ENCODE measurements at regions not wholly inside any gene's neighbourhood (a gene's known extent, or its start where the extent isn't known, plus 50 kb on each side); places are given as distances from the start of the nearest gene placed in this dataset.

GRCh38 chr13:38210928-38211596 is 138.6 kb upstream of the UFM1 start:
- Histone ChIP-seq H3K36me3 (ENCODE audit: control insufficient read depth in 1 of 2, insufficient read depth in 2 of 2, low read length in 2 of 2) (no peaks in the 10 kb centered on the region), H3K9me3 (ENCODE audit: control insufficient read depth in 1 of 2, low read length in 2 of 2) (peaks cover 0 to 8% of the 10 kb centered on the region in 2 donors), H3K4me1 (ENCODE audit: control insufficient read depth in 1 of 2, insufficient read depth in 2 of 2, low read length in 2 of 2) (no peaks in the 10 kb centered on the region), H3K27ac (ENCODE audit: low read length) (no peak overlapping the region), H3K4me3 (ENCODE audit: low read depth in 1 of 2, low read length in 2 of 2) (no peak overlapping the region), H3K27me3 (ENCODE audit: low read depth, low read length) (no peaks in the 10 kb centered on the region)

DNA sequence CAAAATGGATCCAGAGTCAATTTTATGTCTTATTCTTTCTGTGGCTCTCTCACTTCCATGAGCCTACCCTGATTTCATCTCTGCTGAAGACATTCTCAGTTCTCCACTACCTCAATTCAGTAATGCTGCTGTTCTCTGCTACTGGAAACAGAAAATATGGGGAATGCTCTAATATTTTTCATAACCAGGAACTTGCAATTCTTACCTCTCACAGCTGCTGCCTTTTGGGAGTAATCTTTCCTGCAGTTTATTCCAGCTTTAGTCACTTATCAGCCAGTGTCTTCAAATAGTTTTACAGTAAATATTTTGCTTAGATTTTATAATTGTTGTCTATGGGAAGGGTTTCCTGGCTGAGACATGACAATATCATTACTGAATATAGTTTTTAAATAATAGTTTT is 145.1 kb upstream of the UFM1 start:
- H3K9me3 ChIP-seq (ENCODE audit: control insufficient read depth in 1 of 2, low read length in 2 of 2) = no peaks in the 10 kb centered on the region
- H3K36me3 ChIP-seq (ENCODE audit: control insufficient read depth in 1 of 2, insufficient read depth in 2 of 2, low read length in 2 of 2) = no peaks in the 10 kb centered on the region
- H3K27me3 ChIP-seq (ENCODE audit: low read depth, low read length) = no peaks in the 10 kb centered on the region
- H3K4me1 ChIP-seq (ENCODE audit: control insufficient read depth in 1 of 2, insufficient read depth in 2 of 2, low read length in 2 of 2) = no peaks in the 10 kb centered on the region
- no peak overlapping the region for H3K4me3 ChIP-seq (ENCODE audit: low read depth in 1 of 2, low read length in 2 of 2)
- no peak overlapping the region for H3K27ac ChIP-seq (ENCODE audit: low read length)

- H3K4me1 ChIP-seq (ENCODE audit: control insufficient read depth in 1 of 2, insufficient read depth in 2 of 2, low read length in 2 of 2) = no peaks in the 10 kb centered on the region
- H3K27ac ChIP-seq (ENCODE audit: low read length) = no peak overlapping the region
- H3K4me3 ChIP-seq (ENCODE audit: low read depth in 1 of 2, low read length in 2 of 2) = no peak overlapping the region
- H3K27me3 ChIP-seq (ENCODE audit: low read depth, low read length) = no peaks in the 10 kb centered on the region
- no peaks in the 10 kb centered on the region for H3K36me3 ChIP-seq (ENCODE audit: control insufficient read depth in 1 of 2, insufficient read depth in 2 of 2, low read length in 2 of 2)
- no peaks in the 10 kb centered on the region for H3K9me3 ChIP-seq (ENCODE audit: control insufficient read depth in 1 of 2, low read length in 2 of 2)
These were observed 146.9 kb upstream of the UFM1 start for GRCh38 chr13:38202740-38203139.

- H3K27me3 ChIP-seq (ENCODE audit: low read depth, low read length) = no peaks in the 10 kb centered on the region
- no peak overlapping the region for H3K27ac ChIP-seq (ENCODE audit: low read length)
- no peaks in the 10 kb centered on the region for H3K9me3 ChIP-seq (ENCODE audit: control insufficient read depth in 1 of 2, low read length in 2 of 2)
- no peak overlapping the region for H3K4me3 ChIP-seq (ENCODE audit: low read depth in 1 of 2, low read length in 2 of 2)
- no peaks in the 10 kb centered on the region for H3K36me3 ChIP-seq (ENCODE audit: control insufficient read depth in 1 of 2, insufficient read depth in 2 of 2, low read length in 2 of 2)
- no peaks in the 10 kb centered on the region for H3K4me1 ChIP-seq (ENCODE audit: control insufficient read depth in 1 of 2, insufficient read depth in 2 of 2, low read length in 2 of 2)
These were observed 158.6 kb upstream of the UFM1 start for GRCh38 chr13:38191016-38191415.

DNA sequence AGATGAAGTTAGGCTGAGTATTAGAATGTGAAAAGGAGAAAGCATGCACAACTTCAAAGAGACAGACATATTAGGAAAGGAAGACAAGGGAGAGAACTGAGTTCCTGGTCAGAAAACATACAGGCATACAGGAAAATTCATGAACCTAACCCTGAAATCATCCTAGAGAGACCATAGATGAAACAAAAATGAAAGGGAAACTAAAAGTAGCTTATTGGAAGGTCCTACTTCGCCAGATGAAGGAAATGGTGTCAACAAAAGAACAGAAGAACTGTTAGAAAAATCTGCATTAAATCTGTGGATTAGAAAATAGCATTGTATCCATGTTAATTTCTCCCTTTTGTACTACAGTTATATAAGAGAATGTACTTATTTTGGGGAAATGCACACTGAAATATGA is 169.0 kb upstream of the UFM1 start:
- no peaks in the 10 kb centered on the region for H3K9me3 ChIP-seq (ENCODE audit: control insufficient read depth in 1 of 2, low read length in 2 of 2)
- H3K27ac ChIP-seq (ENCODE audit: low read length) = no peak overlapping the region
- H3K36me3 ChIP-seq (ENCODE audit: control insufficient read depth in 1 of 2, insufficient read depth in 2 of 2, low read length in 2 of 2) = no peaks in the 10 kb centered on the region
- no peaks in the 10 kb centered on the region for H3K4me1 ChIP-seq (ENCODE audit: control insufficient read depth in 1 of 2, insufficient read depth in 2 of 2, low read length in 2 of 2)
- no peaks in the 10 kb centered on the region for H3K27me3 ChIP-seq (ENCODE audit: low read depth, low read length)
- no peak overlapping the region for H3K4me3 ChIP-seq (ENCODE audit: low read depth in 1 of 2, low read length in 2 of 2)

GRCh38 chr13:38180126-38180525 is 169.5 kb upstream of the UFM1 start:
- H3K36me3 ChIP-seq (ENCODE audit: control insufficient read depth in 1 of 2, insufficient read depth in 2 of 2, low read length in 2 of 2) = no peaks in the 10 kb centered on the region
- no peak overlapping the region for H3K4me3 ChIP-seq (ENCODE audit: low read depth in 1 of 2, low read length in 2 of 2)
- H3K4me1 ChIP-seq (ENCODE audit: control insufficient read depth in 1 of 2, insufficient read depth in 2 of 2, low read length in 2 of 2) = no peaks in the 10 kb centered on the region
- no peak overlapping the region for H3K27ac ChIP-seq (ENCODE audit: low read length)
- no peaks in the 10 kb centered on the region for H3K9me3 ChIP-seq (ENCODE audit: control insufficient read depth in 1 of 2, low read length in 2 of 2)
- no peaks in the 10 kb centered on the region for H3K27me3 ChIP-seq (ENCODE audit: low read depth, low read length)

GRCh38 chr13:38176664-38177063 is 173.0 kb upstream of the UFM1 start:
- H3K9me3 ChIP-seq (ENCODE audit: control insufficient read depth in 1 of 2, low read length in 2 of 2) = no peaks in the 10 kb centered on the region
- H3K27ac ChIP-seq (ENCODE audit: low read length) = no peak overlapping the region
- H3K4me1 ChIP-seq (ENCODE audit: control insufficient read depth in 1 of 2, insufficient read depth in 2 of 2, low read length in 2 of 2) = no peaks in the 10 kb centered on the region
- H3K36me3 ChIP-seq (ENCODE audit: control insufficient read depth in 1 of 2, insufficient read depth in 2 of 2, low read length in 2 of 2) = no peaks in the 10 kb centered on the region
- H3K27me3 ChIP-seq (ENCODE audit: low read depth, low read length) = no peaks in the 10 kb centered on the region
- H3K4me3 ChIP-seq (ENCODE audit: low read depth in 1 of 2, low read length in 2 of 2) = no peak overlapping the region

GRCh38 chr13:38173403-38173802 is 176.2 kb upstream of the UFM1 start:
- Histone ChIP-seq H3K27me3 (ENCODE audit: low read depth, low read length) (no peaks in the 10 kb centered on the region), H3K27ac (ENCODE audit: low read length) (no peak overlapping the region), H3K4me1 (ENCODE audit: control insufficient read depth in 1 of 2, insufficient read depth in 2 of 2, low read length in 2 of 2) (no peaks in the 10 kb centered on the region), H3K4me3 (ENCODE audit: low read depth in 1 of 2, low read length in 2 of 2) (no peak overlapping the region), H3K9me3 (ENCODE audit: control insufficient read depth in 1 of 2, low read length in 2 of 2) (no peaks in the 10 kb centered on the region), H3K36me3 (ENCODE audit: control insufficient read depth in 1 of 2, insufficient read depth in 2 of 2, low read length in 2 of 2) (no peaks in the 10 kb centered on the region)

- Histone ChIP-seq H3K27me3 (ENCODE audit: low read depth, low read length) (no peaks in the 10 kb centered on the region), H3K9me3 (ENCODE audit: control insufficient read depth in 1 of 2, low read length in 2 of 2) (no peaks in the 10 kb centered on the region), H3K27ac (ENCODE audit: low read length) (no peak overlapping the region), H3K4me3 (ENCODE audit: low read depth in 1 of 2, low read length in 2 of 2) (no peak overlapping the region), H3K36me3 (ENCODE audit: control insufficient read depth in 1 of 2, insufficient read depth in 2 of 2, low read length in 2 of 2) (no peaks in the 10 kb centered on the region), H3K4me1 (ENCODE audit: control insufficient read depth in 1 of 2, insufficient read depth in 2 of 2, low read length in 2 of 2) (no peaks in the 10 kb centered on the region)
These were observed 182.4 kb upstream of the UFM1 start for GRCh38 chr13:38167164-38167822.

DNA sequence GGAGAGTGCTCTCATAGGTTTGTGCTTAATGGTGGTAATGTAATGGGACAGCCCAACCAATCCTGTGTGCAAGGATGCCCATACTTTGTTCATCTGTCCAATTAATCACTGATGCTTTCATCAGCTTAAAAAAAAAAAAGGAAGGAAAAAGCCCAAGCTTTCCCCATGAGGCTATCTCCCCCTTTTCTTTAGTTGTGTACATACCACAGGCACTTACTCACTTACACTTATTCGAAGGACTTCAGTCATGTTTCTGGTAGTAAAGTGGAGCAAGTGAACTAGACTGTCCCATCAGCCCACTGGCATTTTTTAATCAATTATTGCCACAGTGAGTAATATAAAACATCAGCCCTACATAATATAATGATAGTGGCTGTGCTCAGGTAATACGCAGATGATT is 183.5 kb upstream of the UFM1 start:
- no peaks in the 10 kb centered on the region for H3K36me3 ChIP-seq (ENCODE audit: control insufficient read depth in 1 of 2, insufficient read depth in 2 of 2, low read length in 2 of 2)
- no peaks in the 10 kb centered on the region for H3K9me3 ChIP-seq (ENCODE audit: control insufficient read depth in 1 of 2, low read length in 2 of 2)
- H3K4me1 ChIP-seq (ENCODE audit: control insufficient read depth in 1 of 2, insufficient read depth in 2 of 2, low read length in 2 of 2) = no peaks in the 10 kb centered on the region
- H3K27ac ChIP-seq (ENCODE audit: low read length) = no peak overlapping the region
- no peak overlapping the region for H3K4me3 ChIP-seq (ENCODE audit: low read depth in 1 of 2, low read length in 2 of 2)
- no peaks in the 10 kb centered on the region for H3K27me3 ChIP-seq (ENCODE audit: low read depth, low read length)

DNA sequence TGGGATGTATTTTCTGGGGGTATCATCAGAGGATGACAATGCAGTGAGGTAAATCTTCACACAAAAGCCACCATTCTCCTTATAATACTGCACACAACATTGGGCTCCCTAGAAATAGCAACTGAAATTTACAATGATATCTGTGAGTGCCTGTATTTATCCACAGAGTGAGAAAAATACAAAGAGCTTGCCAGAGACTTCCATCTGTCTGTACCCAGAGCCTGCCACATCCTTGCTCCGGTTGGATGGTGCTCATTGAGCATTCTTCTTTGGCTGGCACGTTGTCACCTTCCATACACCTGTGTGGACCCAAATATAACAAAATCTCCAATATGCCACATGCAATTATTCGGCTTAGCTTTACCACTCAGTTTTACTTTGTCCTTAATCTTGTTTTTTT is 189.5 kb upstream of the UFM1 start:
- Histone ChIP-seq H3K27ac (ENCODE audit: low read length) (no peak overlapping the region), H3K4me3 (ENCODE audit: low read depth in 1 of 2, low read length in 2 of 2) (no peak overlapping the region), H3K36me3 (ENCODE audit: control insufficient read depth in 1 of 2, insufficient read depth in 2 of 2, low read length in 2 of 2) (no peaks in the 10 kb centered on the region), H3K27me3 (ENCODE audit: low read depth, low read length) (no peaks in the 10 kb centered on the region), H3K9me3 (ENCODE audit: control insufficient read depth in 1 of 2, low read length in 2 of 2) (no peaks in the 10 kb centered on the region), H3K4me1 (ENCODE audit: control insufficient read depth in 1 of 2, insufficient read depth in 2 of 2, low read length in 2 of 2) (no peaks in the 10 kb centered on the region)

DNA sequence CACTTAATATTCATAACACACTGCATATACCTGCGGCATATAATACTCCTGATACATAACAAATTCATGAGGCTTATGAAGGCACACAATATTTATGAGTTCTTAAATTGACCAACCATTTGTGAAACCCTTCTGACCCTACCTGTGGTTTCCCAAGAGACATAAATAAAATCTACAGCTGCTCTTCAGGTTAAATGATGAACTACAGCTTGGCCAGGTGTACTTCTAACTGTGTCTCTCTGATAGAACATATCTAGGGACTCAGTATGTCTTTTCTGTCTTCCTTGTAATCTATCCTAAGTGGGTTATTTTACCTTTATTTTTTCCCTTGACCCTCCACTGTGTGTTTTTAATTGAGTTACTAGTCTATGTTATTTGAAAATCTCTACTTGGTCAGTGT is 189.9 kb upstream of the UFM1 start:
- no peak overlapping the region for H3K4me3 ChIP-seq (ENCODE audit: low read depth in 1 of 2, low read length in 2 of 2)
- H3K27me3 ChIP-seq (ENCODE audit: low read depth, low read length) = no peaks in the 10 kb centered on the region
- H3K36me3 ChIP-seq (ENCODE audit: control insufficient read depth in 1 of 2, insufficient read depth in 2 of 2, low read length in 2 of 2) = no peaks in the 10 kb centered on the region
- no peaks in the 10 kb centered on the region for H3K9me3 ChIP-seq (ENCODE audit: control insufficient read depth in 1 of 2, low read length in 2 of 2)
- H3K27ac ChIP-seq (ENCODE audit: low read length) = no peak overlapping the region
- H3K4me1 ChIP-seq (ENCODE audit: control insufficient read depth in 1 of 2, insufficient read depth in 2 of 2, low read length in 2 of 2) = no peaks in the 10 kb centered on the region

Measured in muscle layer of duodenum (tissue), 2 donors.